Suprapubic skin (tissue), 4 donors: ENCODE measurements at regions not wholly inside any gene's neighbourhood (a gene's known extent, or its start where the extent isn't known, plus 50 kb on each side); places are given as distances from the start of the nearest gene placed in this dataset.
A peak's percentile ranks its signal among the peaks of the same experiment; 100 is the strongest.
"Not testable (repeated sequence)": the region's sequence is repeated elsewhere in the genome, so short reads cannot be mapped to it uniquely, and the experiment has no call there.

ENCODE experiments used
- DNase-seq, 2 donors: peaks; one replicate each; pipeline ENCODE4 v3.0.0-alpha.2; 2019; ENCODE audit warnings: low spot score in 2 of 2
- H3K27ac ChIP-seq: fragments of 200-600 bp; sonication (generic); one replicate; pipeline ENCODE4 v1.5.1; 2019
- H3K27me3 ChIP-seq: fragments of 200-600 bp; sonication (generic); one replicate; pipeline ENCODE4 v1.5.1; 2019
- H3K36me3 ChIP-seq: fragments of 200-600 bp; sonication (generic); one replicate; pipeline ENCODE4 v1.5.1; 2019
- H3K4me1 ChIP-seq: fragments of 200-600 bp; sonication (generic); one replicate; pipeline ENCODE4 v1.5.1; 2019
- H3K4me3 ChIP-seq: fragments of 200-600 bp; sonication (generic); one replicate; pipeline ENCODE4 v1.5.1; 2019; ENCODE audit warnings: mild to moderate bottlenecking
- H3K9me3 ChIP-seq: fragments of 200-600 bp; sonication (generic); one replicate; pipeline ENCODE4 v1.5.1; 2019
- EP300 ChIP-seq: sonication (generic); formaldehyde crosslinking; IDR thresholded peaks from one replicate; pipeline ENCODE4 v1.6.1; 2017; ENCODE audit warnings: antibody characterized with exemption
- POLR2A ChIP-seq, 2 donors: fragments of 450-650 bp; IDR thresholded peaks; one replicate each; pipeline ENCODE4 v1.6.1; 2017; ENCODE audit warnings: antibody characterized with exemption in 2 of 2, mild to moderate bottlenecking in 2 of 2, moderate library complexity in 2 of 2
- POLR2AphosphoS5 ChIP-seq, 3 donors: sonication (generic); formaldehyde crosslinking; IDR thresholded peaks; one replicate each; pipeline ENCODE4 v1.6.1; 2017; ENCODE audit warnings: antibody characterized with exemption in 3 of 3
- WGBS: methylation state at CpG from one replicate; pipeline ENCODE4 v1.1.5; 2018; 5-methylcytosine and 5-hydroxymethylcytosine counted together
- TF ChIP-seq, protein P1 (sequence below), 2 donors: fragments of 200-600 bp in 1 of 2; fragments of 450-650 bp in 1 of 2; sonication (generic) in 1 of 2; IDR thresholded peaks; one replicate each; pipeline ENCODE4 v1.5.1; 2016 to 2019; ENCODE audit warnings: antibody characterized with exemption in 2 of 2, mild to moderate bottlenecking in 1 of 2, moderate library complexity in 1 of 2

- not testable (repeated sequence) for H3K27ac ChIP-seq, H3K27me3 ChIP-seq, DNase-seq, H3K4me1 ChIP-seq, H3K9me3 ChIP-seq, H3K4me3 ChIP-seq, H3K36me3 ChIP-seq
- 86% methylated on average over 9 of the region's 12 CpGs for WGBS
These were observed 240.0 kb downstream of the GOLGA6L6 start for GRCh38 chr15:20301471-20302081.

DNA sequence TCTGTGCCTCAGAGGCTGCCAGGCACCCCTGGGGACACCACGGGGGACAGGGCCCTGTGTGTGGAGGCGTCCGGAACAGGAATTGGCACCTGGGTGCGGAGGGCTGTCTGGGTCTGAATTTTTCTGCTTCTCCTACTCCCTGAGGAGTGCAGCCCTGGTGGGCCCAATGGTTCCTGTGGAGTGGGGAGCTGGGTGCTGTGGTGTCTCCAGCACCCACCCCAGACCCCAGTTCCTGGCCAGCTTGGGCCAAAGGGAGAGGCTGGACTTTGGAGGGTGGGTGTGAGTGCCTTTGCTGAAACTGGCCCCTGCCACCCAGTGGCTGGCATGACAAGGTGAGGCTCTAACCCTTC, 240.6 kb downstream of the GOLGA6L6 start:
- not testable (repeated sequence) for H3K9me3 ChIP-seq, H3K4me1 ChIP-seq, DNase-seq, H3K27ac ChIP-seq, H3K36me3 ChIP-seq, H3K27me3 ChIP-seq, H3K4me3 ChIP-seq
- 94% methylated on average over 4 of the region's 4 CpGs for WGBS

- H3K4me1 ChIP-seq, H3K36me3 ChIP-seq, H3K27ac ChIP-seq, H3K9me3 ChIP-seq, H3K27me3 ChIP-seq, H3K4me3 ChIP-seq, DNase-seq: not testable (repeated sequence)
- 92% methylated on average over 19 of the region's 19 CpGs for WGBS
These were observed 241.1 kb downstream of the GOLGA6L6 start for GRCh38 chr15:20300351-20301040.

DNA sequence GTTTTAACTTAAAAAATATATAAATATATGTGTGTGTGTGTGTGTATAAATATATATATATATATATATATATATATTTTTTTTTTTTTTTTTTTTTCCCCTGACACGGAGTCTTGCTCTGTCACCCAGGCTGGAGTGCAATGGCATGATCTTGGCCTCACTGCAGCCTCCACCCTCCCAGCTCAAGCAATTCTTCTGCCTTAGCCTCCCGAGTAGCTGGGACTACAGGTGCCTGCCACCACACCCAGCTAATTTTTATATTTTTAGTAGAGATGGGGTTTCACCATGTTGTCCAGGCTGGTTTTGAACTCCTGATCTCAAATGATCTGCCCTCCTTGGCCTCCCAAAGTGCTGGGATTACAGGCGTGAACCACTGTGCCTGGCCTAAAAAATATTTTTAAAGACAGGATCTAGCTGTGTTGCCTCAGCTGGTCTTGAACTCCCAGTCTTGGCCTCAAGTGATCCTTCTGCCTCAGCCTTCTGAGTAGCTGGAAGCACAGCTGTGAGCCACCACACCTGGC, 243.9 kb downstream of the GOLGA6L6 start:
- H3K4me1 ChIP-seq, DNase-seq, H3K27ac ChIP-seq, H3K27me3 ChIP-seq, H3K9me3 ChIP-seq, H3K4me3 ChIP-seq, H3K36me3 ChIP-seq: not testable (repeated sequence)
- WGBS: 78% methylated on average over 3 of the region's 3 CpGs

- not testable (repeated sequence) for DNase-seq, H3K4me1 ChIP-seq, H3K36me3 ChIP-seq, H3K27me3 ChIP-seq, H3K4me3 ChIP-seq, H3K9me3 ChIP-seq, H3K27ac ChIP-seq
- 88% methylated on average over 8 of the region's 8 CpGs for WGBS
These were observed 245.3 kb downstream of the GOLGA6L6 start for GRCh38 chr15:20296261-20296660.

GRCh38 chr15:20295238-20295811, 246.3 kb downstream of the GOLGA6L6 start:
- TF ChIP-seq EP300: no peak
- TF ChIP-seq, protein P1, sequence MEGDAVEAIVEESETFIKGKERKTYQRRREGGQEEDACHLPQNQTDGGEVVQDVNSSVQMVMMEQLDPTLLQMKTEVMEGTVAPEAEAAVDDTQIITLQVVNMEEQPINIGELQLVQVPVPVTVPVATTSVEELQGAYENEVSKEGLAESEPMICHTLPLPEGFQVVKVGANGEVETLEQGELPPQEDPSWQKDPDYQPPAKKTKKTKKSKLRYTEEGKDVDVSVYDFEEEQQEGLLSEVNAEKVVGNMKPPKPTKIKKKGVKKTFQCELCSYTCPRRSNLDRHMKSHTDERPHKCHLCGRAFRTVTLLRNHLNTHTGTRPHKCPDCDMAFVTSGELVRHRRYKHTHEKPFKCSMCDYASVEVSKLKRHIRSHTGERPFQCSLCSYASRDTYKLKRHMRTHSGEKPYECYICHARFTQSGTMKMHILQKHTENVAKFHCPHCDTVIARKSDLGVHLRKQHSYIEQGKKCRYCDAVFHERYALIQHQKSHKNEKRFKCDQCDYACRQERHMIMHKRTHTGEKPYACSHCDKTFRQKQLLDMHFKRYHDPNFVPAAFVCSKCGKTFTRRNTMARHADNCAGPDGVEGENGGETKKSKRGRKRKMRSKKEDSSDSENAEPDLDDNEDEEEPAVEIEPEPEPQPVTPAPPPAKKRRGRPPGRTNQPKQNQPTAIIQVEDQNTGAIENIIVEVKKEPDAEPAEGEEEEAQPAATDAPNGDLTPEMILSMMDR (IDR thresholded peaks at IDR 0.05): no peak
- TF ChIP-seq POLR2A (IDR thresholded peaks at IDR 0.05): no peak
- no peak for TF ChIP-seq POLR2AphosphoS5 (IDR thresholded peaks at IDR 0.05)
- Histone ChIP-seq H3K4me1 (no peaks in the 10 kb centered on the region), H3K36me3 (no peaks in the 10 kb centered on the region), H3K9me3 (no peaks in the 10 kb centered on the region), H3K4me3 (no peak overlapping the region), H3K27me3 (no peaks in the 10 kb centered on the region), H3K27ac (no peak overlapping the region)
- DNase-seq: peak in 1 of 2 donors; percentile 78
- WGBS: 88% methylated on average over 36 of the region's 43 CpGs

GRCh38 chr15:20294651-20295237, 246.9 kb downstream of the GOLGA6L6 start:
- TF ChIP-seq EP300: no peak
- TF ChIP-seq POLR2AphosphoS5 (IDR thresholded peaks at IDR 0.05): no peak
- TF ChIP-seq, protein P1 (IDR thresholded peaks at IDR 0.05): no peak
- TF ChIP-seq POLR2A (IDR thresholded peaks at IDR 0.05): no peak
- no peaks in the 10 kb centered on the region for H3K9me3 ChIP-seq

DNA sequence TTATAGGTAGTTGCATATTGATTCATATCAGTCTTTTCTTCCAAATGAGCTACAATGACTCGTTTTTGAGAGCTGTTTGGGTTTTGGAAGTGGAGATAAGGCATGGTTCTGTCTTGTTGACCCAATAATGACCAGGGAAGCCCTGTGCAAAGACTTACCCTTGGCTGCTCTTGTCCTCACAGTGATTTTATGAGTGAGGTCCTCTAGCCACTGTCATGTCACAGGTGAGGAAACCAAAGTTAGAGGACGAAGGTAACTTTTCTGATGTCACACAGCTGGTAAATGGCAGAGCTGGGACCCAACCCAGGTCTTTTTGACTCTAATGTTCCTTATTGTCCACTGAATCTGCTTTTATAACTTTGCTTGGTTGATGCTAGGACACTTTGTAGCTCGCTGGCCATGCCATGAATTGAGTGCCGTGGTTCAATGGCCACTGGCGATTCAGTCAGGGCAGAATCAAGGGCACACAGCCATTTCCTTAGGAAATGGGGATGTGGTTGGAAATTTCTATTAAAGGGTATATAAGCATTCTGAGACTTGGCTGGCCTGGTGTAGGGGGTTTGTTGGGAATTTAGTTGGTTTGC, 249.1 kb downstream of the GOLGA6L6 start:
- H3K27ac ChIP-seq, H3K36me3 ChIP-seq, H3K9me3 ChIP-seq, H3K4me3 ChIP-seq, H3K4me1 ChIP-seq, H3K27me3 ChIP-seq: not testable (repeated sequence)
- 64% methylated on average over 5 of the region's 5 CpGs for WGBS
- peak in 1 of 2 donors; percentile 59 for DNase-seq

More at GRCh38 chr15:20294651-20295237, 246.9 kb downstream of the GOLGA6L6 start:
- no peaks in the 10 kb centered on the region for H3K4me1 ChIP-seq
- no peaks in the 10 kb centered on the region for H3K27me3 ChIP-seq
- no peak overlapping the region for H3K27ac ChIP-seq
- H3K4me3 ChIP-seq: no peak overlapping the region
- peak in 1 of 2 donors; percentile 78 for DNase-seq
- no peaks in the 10 kb centered on the region for H3K36me3 ChIP-seq
- 74% methylated on average over 62 of the region's 80 CpGs for WGBS

GRCh38 chr15:20291616-20292015, 250.0 kb downstream of the GOLGA6L6 start:
- not testable (repeated sequence) for H3K27ac ChIP-seq, H3K4me3 ChIP-seq, H3K4me1 ChIP-seq, H3K36me3 ChIP-seq, H3K9me3 ChIP-seq, H3K27me3 ChIP-seq
- WGBS: 84% methylated on average over 7 of the region's 7 CpGs
- DNase-seq: peak in 1 of 2 donors; percentile 13

DNA sequence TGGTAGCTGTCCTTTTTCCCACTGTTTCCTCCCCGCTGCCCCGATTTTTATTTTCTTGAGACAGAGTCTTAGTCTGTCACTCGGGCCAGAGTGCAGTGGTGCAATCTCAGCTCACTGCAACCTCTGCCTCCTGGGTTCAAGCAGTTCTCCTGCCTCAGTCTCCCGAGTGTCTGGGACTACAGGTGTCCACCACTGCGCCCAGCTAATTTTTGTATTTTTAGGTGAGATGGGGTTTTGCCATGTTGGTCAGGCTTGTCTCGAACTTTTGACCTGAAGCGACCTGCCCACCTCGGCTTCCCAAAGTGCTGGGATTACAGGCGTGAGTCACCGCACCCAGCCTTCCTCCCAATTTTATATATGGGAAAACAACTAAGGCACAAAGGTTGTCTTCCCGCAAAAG, 251.0 kb downstream of the GOLGA6L6 start:
- H3K9me3 ChIP-seq, H3K4me1 ChIP-seq, H3K27me3 ChIP-seq, H3K36me3 ChIP-seq, H3K4me3 ChIP-seq, H3K27ac ChIP-seq: not testable (repeated sequence)
- peak in 1 of 2 donors; percentile 62 for DNase-seq
- 82% methylated on average over 11 of the region's 11 CpGs for WGBS

DNA sequence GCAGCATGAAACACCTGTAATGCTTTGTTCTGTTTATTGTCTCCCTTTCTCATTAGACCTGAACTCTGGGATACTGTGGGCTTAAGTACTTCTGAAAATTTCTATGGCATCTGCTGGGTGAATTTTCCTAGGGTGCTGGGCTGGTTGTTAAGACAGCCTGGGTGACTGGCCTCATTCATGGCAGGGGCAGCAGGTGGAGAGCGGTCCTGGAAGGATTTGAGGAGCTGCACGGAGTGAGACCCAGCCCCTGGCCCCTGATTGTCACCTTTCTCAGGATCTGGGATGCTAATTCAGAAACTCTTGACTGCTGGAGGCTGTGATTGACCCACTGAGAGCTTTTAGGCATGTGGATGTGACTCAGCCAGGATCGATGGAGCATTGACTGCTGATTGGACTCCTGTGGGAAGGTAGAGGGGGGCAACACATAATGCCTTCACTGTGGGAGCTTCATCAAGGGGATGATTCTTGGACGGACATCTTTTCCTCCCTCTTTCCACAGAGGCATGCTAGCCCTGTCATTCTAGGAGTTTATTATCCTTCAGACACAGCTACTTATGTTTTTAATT, 252.0 kb downstream of the GOLGA6L6 start:
- not testable (repeated sequence) for H3K4me3 ChIP-seq, H3K27ac ChIP-seq, H3K9me3 ChIP-seq, H3K4me1 ChIP-seq, H3K36me3 ChIP-seq, H3K27me3 ChIP-seq
- DNase-seq: peak in 1 of 2 donors; percentile 9
- 78% methylated on average over 4 of the region's 4 CpGs for WGBS
